ENCODE measurements at regions not wholly inside any gene's neighbourhood (a gene's known extent, or its start where the extent isn't known, plus 50 kb on each side); places are given as distances from the start of the nearest gene placed in this dataset.
"Not testable (repeated sequence)": the region's sequence is repeated elsewhere in the genome, so short reads cannot be mapped to it uniquely, and the experiment has no call there.

- peak; percentile 8 for DNase-seq
- in situ Hi-C loops (cut with HindIII; ENCODE audit: low pct_ligation_motif_present, low pct_unique_long_range_greater_than_20kb, low sequenced_read_pairs) = no loop called here
Measured at GRCh38 chr4:131370846-131371245, 1778.2 kb upstream of the PCDH10 start.

- in situ Hi-C loops (cut with HindIII; ENCODE audit: low pct_ligation_motif_present, low pct_unique_long_range_greater_than_20kb, low sequenced_read_pairs) = no loop called here
- DNase-seq = no peak
Measured at GRCh38 chr4:131381055-131381454, 1768.0 kb upstream of the PCDH10 start.

GRCh38 chr4:131382839-131383238 lies 1766.3 kb upstream of the PCDH10 start:
- DNase-seq = no peak
- in situ Hi-C loops (cut with HindIII; ENCODE audit: low pct_ligation_motif_present, low pct_unique_long_range_greater_than_20kb, low sequenced_read_pairs) = no loop called here

GRCh38 chr4:131388277-131388676 lies 1760.8 kb upstream of the PCDH10 start:
- in situ Hi-C loops (cut with HindIII; ENCODE audit: low pct_ligation_motif_present, low pct_unique_long_range_greater_than_20kb, low sequenced_read_pairs) = no loop called here
- no peak for DNase-seq

GRCh38 chr4:131408102-131408501 lies 1741.0 kb upstream of the PCDH10 start:
- in situ Hi-C loops (cut with HindIII; ENCODE audit: low pct_ligation_motif_present, low pct_unique_long_range_greater_than_20kb, low sequenced_read_pairs) = no loop called here
- DNase-seq = no peak

- in situ Hi-C loops (cut with HindIII; ENCODE audit: low pct_ligation_motif_present, low pct_unique_long_range_greater_than_20kb, low sequenced_read_pairs) = no loop called here
- no peak for DNase-seq
Measured at GRCh38 chr4:131411393-131411792, 1737.7 kb upstream of the PCDH10 start.

DNA sequence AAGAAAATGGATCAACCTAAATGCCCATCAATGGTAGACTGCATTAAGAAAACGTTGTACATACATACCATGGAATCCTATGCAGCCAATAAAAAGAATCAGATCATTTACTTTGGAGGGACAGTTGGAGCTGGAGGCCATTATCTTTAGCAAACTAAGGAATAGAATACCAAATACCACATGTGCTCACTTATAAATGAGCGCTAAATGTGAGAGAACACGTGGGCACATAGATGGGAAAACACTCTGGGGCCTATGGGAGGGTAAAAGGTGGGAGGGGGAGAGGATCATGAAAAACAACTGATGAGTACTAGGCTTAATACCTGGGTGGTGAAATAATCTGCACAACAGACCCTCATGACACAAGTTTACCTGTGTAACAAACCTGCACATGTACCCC lies 1729.9 kb upstream of the PCDH10 start:
- no peak for DNase-seq
- in situ Hi-C loops (cut with HindIII; ENCODE audit: low pct_ligation_motif_present, low pct_unique_long_range_greater_than_20kb, low sequenced_read_pairs) = no loop called here

GRCh38 chr4:131426023-131426758 lies 1722.9 kb upstream of the PCDH10 start:
- DNase-seq = no peak
- in situ Hi-C loops (cut with HindIII; ENCODE audit: low pct_ligation_motif_present, low pct_unique_long_range_greater_than_20kb, low sequenced_read_pairs) = no loop called here

DNA sequence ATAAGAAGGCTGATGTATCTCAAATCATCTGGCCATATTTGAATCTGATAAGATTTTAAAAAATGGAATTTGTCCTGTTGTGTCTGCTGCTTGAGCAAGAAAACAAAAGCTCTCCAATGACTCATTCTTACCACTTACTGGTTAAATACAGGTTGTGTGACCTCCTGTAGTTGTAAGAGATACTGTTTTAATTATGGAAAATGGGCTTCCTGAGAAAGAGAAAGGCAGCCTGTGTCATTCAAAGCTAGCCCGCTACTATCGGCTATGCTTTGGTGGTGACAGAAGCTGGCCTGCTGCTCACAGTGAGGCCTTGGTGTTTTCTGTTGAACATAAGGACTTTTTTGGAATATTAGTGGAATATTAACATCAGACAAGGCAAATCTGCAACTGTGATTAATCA lies 1722.1 kb upstream of the PCDH10 start:
- in situ Hi-C loops (cut with HindIII; ENCODE audit: low pct_ligation_motif_present, low pct_unique_long_range_greater_than_20kb, low sequenced_read_pairs) = no loop called here
- DNase-seq = no peak

DNA sequence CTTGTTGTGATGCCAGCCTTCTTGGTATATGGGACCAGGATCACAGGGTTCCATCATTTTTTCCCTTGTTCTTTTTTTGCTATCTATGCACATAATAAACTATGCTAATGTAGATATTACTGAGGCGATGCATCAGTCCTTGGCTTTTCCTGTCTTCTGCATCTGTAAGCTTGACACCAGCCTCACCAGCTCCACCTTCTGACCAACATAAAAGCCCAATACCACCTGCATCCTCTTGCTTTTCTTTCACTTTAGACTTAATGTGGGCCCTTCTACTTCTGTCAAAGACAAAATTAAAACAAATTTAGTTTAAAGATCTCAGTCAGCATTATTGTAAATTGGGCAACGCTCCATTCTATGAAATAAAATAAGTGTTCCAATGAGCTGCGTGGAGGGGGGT lies 1718.8 kb upstream of the PCDH10 start:
- peak; percentile 17 for DNase-seq
- in situ Hi-C loops (cut with HindIII; ENCODE audit: low pct_ligation_motif_present, low pct_unique_long_range_greater_than_20kb, low sequenced_read_pairs) = no loop called here

DNA sequence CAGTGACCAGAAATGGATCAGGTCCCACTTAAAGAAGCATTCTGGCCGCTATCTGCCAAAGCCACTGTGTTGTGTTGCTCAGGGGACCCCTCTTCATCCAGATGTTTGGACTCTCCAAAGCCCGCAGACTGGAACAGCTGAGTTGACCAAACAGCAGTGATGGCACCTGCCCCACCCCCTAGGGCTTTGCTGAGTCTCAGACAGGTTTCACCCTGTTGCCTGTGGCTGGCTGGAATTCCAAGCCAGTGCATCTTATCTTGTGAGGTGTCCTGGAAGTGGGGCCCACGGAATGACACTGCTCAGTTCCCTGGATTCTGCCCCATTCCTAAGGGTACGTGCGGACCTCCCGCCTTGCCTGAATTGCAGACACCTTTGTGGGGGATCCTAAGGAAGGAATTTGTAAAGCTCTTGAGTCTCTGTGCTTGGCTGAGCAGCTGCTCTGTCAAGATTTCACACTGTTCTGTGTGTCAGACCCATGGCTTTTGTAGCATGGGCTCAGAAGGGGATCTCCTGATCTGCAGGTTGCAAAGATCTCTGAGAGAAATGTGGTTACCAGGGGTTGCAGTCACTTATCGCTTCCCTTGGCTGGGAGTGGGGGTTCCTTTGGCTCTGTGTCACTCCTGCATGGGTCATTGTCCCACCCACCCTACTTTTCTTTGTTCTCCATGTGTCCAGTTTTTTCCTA lies 1707.9 kb upstream of the PCDH10 start:
- in situ Hi-C loops (cut with HindIII; ENCODE audit: low pct_ligation_motif_present, low pct_unique_long_range_greater_than_20kb, low sequenced_read_pairs) = no loop called here
- DNase-seq = no peak

DNA sequence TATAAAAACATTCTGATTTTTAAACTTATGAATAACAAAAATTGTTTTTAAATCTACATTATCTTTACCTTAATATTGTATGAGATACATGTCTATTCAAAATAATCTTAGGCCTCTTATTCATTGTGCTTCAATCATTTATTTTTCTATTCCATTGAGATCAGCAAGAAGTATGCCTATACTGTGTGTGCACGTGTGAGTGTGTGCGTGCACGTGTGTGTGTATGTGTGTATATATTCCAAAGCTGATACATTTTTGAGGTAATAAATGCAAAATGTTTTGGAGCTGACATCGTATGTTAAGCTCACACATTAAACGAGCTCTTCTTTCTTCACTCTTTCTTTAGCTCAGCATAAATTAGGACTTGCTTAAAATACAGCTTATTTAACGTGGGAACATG lies 1701.2 kb upstream of the PCDH10 start:
- no peak for DNase-seq
- in situ Hi-C loops (cut with HindIII; ENCODE audit: low pct_ligation_motif_present, low pct_unique_long_range_greater_than_20kb, low sequenced_read_pairs) = no loop called here

DNA sequence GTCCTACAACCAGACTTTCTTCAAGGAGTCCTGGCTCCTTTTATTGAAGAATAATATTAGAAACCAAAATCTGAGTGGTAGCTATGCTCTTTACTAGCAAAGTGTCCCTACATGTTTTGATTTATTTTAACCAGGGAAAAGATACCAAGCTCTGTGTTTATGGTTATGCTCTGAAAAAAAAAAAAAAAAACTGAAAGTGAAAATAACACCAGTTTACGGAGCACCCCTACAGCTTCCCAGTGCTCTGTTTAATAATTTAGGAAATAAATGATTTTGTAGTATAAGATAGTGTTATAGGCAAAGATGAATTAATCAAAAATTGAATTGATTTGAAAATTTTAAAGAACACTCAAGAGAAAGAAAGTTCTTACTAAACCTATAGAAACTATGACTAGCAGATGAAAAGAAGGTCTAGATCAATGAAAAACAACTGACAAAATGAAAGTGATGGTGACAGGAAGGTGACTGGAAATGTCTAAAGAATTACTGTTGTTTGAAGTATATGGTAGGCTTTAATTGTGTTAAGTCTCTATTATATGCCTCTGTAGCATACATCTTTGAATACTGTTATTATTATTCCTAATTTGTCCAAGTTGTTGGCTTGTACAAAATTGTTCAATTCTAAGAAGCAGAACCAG lies 1698.4 kb upstream of the PCDH10 start:
- in situ Hi-C loops (cut with HindIII; ENCODE audit: low pct_ligation_motif_present, low pct_unique_long_range_greater_than_20kb, low sequenced_read_pairs) = no loop called here
- DNase-seq = no peak

DNA sequence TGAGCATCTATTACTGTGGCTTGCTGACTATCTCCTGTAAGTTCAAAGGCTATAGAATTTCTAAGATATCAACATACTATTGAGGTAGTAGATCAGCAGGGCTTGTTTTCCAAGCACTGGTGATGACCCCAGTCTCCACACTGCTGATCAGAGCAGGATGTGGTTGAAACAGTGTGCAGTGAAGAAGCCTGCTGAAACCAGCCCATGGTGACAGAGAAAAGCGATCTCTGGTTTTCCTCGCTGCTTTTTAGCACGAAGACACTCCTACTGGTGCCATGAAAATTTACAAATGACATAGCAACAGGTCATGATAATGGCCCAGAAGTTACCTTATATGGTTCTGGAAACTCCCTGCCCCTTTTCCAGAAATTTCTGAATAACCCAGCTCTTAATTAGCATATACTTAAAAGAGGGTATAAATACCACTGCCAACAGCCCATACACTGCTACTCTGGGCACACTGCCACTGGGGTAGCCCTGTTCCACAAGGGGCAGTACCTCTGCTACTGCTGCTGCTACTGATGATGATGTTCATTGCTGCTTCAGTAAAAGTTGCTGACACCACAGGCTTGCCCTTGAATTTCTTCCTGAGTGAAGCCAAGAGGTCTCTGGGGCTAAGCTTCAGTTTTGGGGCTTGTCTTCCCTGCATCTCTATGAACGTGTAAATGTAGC lies 1689.5 kb upstream of the PCDH10 start:
- no peak for DNase-seq
- in situ Hi-C loops (cut with HindIII; ENCODE audit: low pct_ligation_motif_present, low pct_unique_long_range_greater_than_20kb, low sequenced_read_pairs) = no loop called here

- no peak for DNase-seq
- in situ Hi-C loops (cut with HindIII; ENCODE audit: low pct_ligation_motif_present, low pct_unique_long_range_greater_than_20kb, low sequenced_read_pairs) = no loop called here
Measured at GRCh38 chr4:131470360-131470759, 1678.7 kb upstream of the PCDH10 start.

DNA sequence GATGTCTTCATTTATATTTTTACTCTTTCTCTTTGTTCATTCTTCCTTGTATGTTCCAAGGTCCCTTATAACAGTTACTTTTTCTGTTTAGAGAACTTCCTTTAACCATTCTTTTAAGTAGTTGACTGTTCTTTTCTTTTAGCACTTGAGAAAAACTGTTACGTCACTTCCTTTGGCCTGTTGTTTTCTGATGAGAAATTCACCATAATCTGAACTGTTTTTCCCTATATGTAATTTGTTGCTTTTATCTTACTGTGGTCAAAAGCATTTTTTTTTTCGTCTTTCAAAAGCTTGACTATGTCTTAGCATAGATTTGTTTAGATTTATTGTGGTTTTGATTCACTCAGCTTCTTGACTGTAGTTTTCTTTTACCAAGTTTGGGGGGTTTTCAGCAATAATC lies 1660.3 kb upstream of the PCDH10 start:
- in situ Hi-C loops (cut with HindIII; ENCODE audit: low pct_ligation_motif_present, low pct_unique_long_range_greater_than_20kb, low sequenced_read_pairs) = no loop called here
- DNase-seq = no peak

- DNase-seq; in situ Hi-C loops (cut with HindIII; ENCODE audit: low pct_ligation_motif_present, low pct_unique_long_range_greater_than_20kb, low sequenced_read_pairs): not testable (repeated sequence)
Measured at GRCh38 chr4:131496211-131496610, 1652.9 kb upstream of the PCDH10 start.

DNA sequence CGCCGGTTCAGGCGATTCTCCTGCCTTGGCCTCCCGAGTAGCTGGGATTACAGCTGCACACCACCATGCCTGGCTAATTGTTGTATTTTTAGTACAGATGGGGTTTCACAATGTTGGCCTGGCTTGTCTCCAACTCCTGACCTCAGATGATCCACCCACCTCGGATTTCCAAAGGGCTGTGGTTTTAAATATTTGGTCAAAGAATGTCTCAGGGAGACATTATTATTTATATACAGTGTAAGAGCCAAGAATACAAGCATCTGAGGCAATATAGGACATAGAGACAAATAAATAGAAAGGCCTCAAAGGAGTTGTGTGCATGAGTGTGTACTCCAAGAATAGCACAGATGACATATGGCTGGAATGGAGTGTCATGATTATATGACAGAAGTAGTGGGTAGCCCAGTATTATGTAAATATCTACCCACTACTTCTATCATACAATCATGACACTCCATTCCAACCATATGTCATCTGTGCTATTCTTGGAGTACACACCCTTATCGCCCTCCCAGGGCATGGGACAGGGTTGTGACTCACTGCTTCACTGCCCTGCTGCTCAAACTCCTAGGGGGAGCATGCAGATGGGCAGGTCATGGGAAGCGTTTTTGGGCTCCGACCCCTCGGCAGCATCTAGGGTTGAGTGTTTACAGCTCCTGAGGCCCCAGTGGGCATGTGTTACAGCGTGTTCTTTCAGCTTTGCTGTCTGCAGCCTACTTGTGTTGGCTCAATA lies 1649.8 kb upstream of the PCDH10 start:
- DNase-seq = no peak
- in situ Hi-C loops (cut with HindIII; ENCODE audit: low pct_ligation_motif_present, low pct_unique_long_range_greater_than_20kb, low sequenced_read_pairs) = no loop called here

- in situ Hi-C loops (cut with HindIII; ENCODE audit: low pct_ligation_motif_present, low pct_unique_long_range_greater_than_20kb, low sequenced_read_pairs) = no loop called here
- no peak for DNase-seq
Measured at GRCh38 chr4:131509521-131509920, 1639.6 kb upstream of the PCDH10 start.
